Right renal cortex interstitium (tissue), 3 donors: ENCODE measurements at regions not wholly inside any gene's neighbourhood (a gene's known extent, or its start where the extent isn't known, plus 50 kb on each side); places are given as distances from the start of the nearest gene placed in this dataset.
A peak's percentile ranks its signal among the peaks of the same experiment; 100 is the strongest.

ENCODE experiments used
- DNase-seq, 3 donors: peaks; one replicate each; pipeline ENCODE4 v3.0.0-alpha.2; 2013; ENCODE audit warnings: low read depth in 3 of 3, low spot score in 2 of 3

- DNase-seq, result peak in 1 of 3 donors; percentile 1
Observed at GRCh38 chrX:100512471-100512870, 72.3 kb upstream of the TNMD start.

- DNase-seq, result no peak
Observed at GRCh38 chrX:100494646-100495370, 84.7 kb upstream of the PCDH19 start.

- DNase-seq, result no peak
Observed at GRCh38 chrX:100491174-100491573, 81.1 kb upstream of the PCDH19 start.

GRCh38 chrX:100487795-100488194 is 77.7 kb upstream of the PCDH19 start:
- no peak for DNase-seq

- no peak for DNase-seq
Observed at GRCh38 chrX:100484971-100485370, 74.9 kb upstream of the PCDH19 start.

GRCh38 chrX:100479329-100479728 is 69.3 kb upstream of the PCDH19 start:
- no peak for DNase-seq

GRCh38 chrX:100478714-100479306 is 68.7 kb upstream of the PCDH19 start:
- no peak for DNase-seq

- DNase-seq, result no peak
Observed at GRCh38 chrX:100477958-100478357, 67.9 kb upstream of the PCDH19 start.

- no peak for DNase-seq
Observed at GRCh38 chrX:100477467-100477866, 67.4 kb upstream of the PCDH19 start.
